Central memory CD8-positive, alpha-beta T cell (primary cell): ENCODE measurements at regions not wholly inside any gene's neighbourhood (a gene's known extent, or its start where the extent isn't known, plus 50 kb on each side); places are given as distances from the start of the nearest gene placed in this dataset.
"Not testable (repeated sequence)": the region's sequence is repeated elsewhere in the genome, so short reads cannot be mapped to it uniquely, and the experiment has no call there.

ENCODE experiments used
- ATAC-seq: fragments of 150-1000 bp; cut with Tn5 transposase; replicated peaks from 2 replicates; pipeline ENCODE4 v1.10.0; 2022; ENCODE audit warnings: mild to moderate bottlenecking, moderate FRiP score, moderate number of reproducible peaks; ENCODE audit not compliant: poor library complexity, severe bottlenecking; ENCODE audit errors: extremely low read depth
- DNase-seq, 2 donors: peaks; one replicate each; pipeline ENCODE4 v3.0.0; 2021; ENCODE audit warnings: low spot score in 2 of 2
- H3K27ac Mint-ChIP-seq: one replicate; pipeline ENCODE4 v1.8.0; 2022; ENCODE audit warnings: low read depth, mild to moderate bottlenecking, moderate library complexity, mixed read lengths
- H3K27me3 Mint-ChIP-seq: one replicate; pipeline ENCODE4 v1.8.0; 2022; ENCODE audit warnings: mixed read lengths
- H3K36me3 Mint-ChIP-seq: one replicate; pipeline ENCODE4 v1.8.0; 2022; ENCODE audit warnings: mild to moderate bottlenecking, moderate library complexity, mixed read lengths; ENCODE audit not compliant: insufficient read depth
- H3K4me1 Mint-ChIP-seq: one replicate; pipeline ENCODE4 v1.8.0; 2022; ENCODE audit warnings: mixed read lengths
- H3K4me3 Mint-ChIP-seq: one replicate; pipeline ENCODE4 v1.8.0; 2022; ENCODE audit warnings: mild to moderate bottlenecking, moderate library complexity, mixed read lengths
- H3K9me3 Mint-ChIP-seq: one replicate; pipeline ENCODE4 v1.8.0; 2022; ENCODE audit warnings: mixed read lengths

DNA sequence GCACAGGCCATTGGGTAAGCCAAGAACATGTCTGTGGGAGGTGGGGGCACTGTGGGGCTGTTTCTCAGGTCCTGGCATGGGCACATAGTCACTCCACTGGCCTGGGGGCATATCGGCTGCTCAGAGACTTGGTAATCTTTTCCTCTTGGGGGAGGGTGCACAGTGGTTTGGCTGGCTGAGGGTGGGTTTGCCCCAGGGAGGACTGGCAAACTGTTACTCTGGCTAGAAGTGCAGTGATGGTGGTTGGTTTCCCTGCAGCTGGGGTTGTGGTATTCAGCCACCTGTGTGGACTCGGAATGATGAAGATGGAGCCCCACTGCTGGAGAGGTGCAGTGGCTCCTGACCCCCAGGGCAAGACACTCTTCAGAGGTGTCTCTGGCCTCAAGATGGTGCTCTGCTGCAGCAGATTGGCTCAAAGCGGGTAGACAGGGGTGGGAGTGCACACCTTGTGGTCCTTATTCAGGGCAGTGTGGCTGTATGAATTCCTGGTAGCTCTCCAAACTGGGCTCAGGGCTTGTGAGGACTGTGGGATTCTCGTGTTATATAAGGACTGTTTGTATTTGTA, 74.1 kb upstream of the DDHD1 start:
- Mint-ChIP-seq H3K27ac (no peak overlapping the region), H3K4me3 (no peak overlapping the region), H3K9me3 (peaks cover 17% of the 10 kb centered on the region), H3K36me3 (no peaks in the 10 kb centered on the region), H3K4me1 (no peaks in the 10 kb centered on the region), H3K27me3 (no peaks in the 10 kb centered on the region)
- ATAC-seq (no peak), DNase-seq (no peak)

DNA sequence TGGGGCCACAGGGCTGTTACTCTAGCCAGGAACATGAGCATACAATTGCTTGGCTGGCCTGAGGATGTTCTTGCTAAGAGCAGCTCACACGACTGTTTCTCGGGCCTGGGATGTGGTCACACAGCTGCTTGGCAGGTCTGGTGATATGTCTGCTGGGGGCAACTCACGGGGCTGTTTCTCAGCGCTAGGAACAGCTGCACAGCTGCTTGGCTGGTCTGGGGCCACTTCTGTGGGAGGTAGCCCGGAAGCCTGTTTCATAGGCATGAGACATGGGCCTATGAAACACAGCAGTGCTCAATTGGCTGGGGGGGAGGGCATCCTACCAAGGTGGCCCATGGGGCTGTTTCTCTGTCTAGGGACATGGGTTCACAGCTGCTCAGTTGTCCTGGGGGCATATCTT, 73.4 kb upstream of the DDHD1 start:
- no peak overlapping the region for H3K4me3 Mint-ChIP-seq
- no peaks in the 10 kb centered on the region for H3K36me3 Mint-ChIP-seq
- ATAC-seq (no peak), DNase-seq (no peak)
- peaks cover 17% of the 10 kb centered on the region for H3K9me3 Mint-ChIP-seq
- H3K27ac Mint-ChIP-seq, result no peak overlapping the region
- no peaks in the 10 kb centered on the region for H3K4me1 Mint-ChIP-seq
- H3K27me3 Mint-ChIP-seq, result no peaks in the 10 kb centered on the region

DNA sequence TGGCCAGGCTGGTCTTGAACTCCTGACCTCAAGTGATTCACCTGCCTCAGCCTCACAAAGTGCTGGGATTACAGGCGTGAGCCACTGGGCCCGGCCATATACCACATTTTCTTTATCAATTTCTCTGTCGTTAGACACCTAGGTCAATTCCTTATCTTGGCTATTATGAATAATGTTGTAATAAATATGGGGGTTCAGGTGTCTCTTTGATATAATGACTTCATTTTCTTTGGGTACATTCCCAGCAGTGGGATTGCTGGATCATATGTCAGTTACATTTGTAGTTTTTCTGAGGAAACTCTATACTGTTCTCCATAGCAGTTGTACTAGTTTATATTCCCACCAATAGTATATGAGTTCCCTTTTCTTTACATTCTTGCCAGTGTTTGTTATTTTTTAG, 67.8 kb upstream of the DDHD1 start:
- H3K4me3 Mint-ChIP-seq, result no peak overlapping the region
- no peaks in the 10 kb centered on the region for H3K27me3 Mint-ChIP-seq
- no peak overlapping the region for H3K27ac Mint-ChIP-seq
- H3K4me1 Mint-ChIP-seq, result peaks cover 7% of the 10 kb centered on the region
- no peak for ATAC-seq
- H3K36me3 Mint-ChIP-seq, result no peaks in the 10 kb centered on the region
- H3K9me3 Mint-ChIP-seq, result peaks cover 12% of the 10 kb centered on the region
- no peak for DNase-seq

DNA sequence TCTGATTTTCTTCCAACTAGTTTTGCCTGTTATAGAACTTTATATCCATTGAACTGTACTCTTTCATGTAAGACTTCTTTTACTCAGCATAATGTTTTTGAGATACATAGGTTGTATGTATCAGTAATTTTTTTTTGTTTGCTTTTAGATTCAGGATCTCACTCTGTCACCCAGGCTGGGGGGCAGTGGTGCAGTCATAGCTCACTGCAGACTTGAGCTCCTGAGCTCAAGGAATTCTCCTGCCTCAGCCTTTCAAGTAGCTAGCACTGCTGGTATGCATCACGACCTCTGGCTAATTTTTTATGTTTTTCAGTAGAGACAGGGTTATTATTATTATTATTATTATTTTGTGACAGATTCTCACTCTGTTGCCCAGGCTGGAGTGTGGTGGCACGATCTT, 65.0 kb upstream of the DDHD1 start:
- H3K36me3 Mint-ChIP-seq, result no peaks in the 10 kb centered on the region
- H3K27ac Mint-ChIP-seq, result peak overlapping the region; percentile 42
- ATAC-seq (no peak), DNase-seq (no peak)
- peaks cover 7% of the 10 kb centered on the region for H3K4me1 Mint-ChIP-seq
- no peaks in the 10 kb centered on the region for H3K27me3 Mint-ChIP-seq
- peak overlapping the region; percentile 84 for H3K4me3 Mint-ChIP-seq
- H3K9me3 Mint-ChIP-seq, result no peaks in the 10 kb centered on the region

DNA sequence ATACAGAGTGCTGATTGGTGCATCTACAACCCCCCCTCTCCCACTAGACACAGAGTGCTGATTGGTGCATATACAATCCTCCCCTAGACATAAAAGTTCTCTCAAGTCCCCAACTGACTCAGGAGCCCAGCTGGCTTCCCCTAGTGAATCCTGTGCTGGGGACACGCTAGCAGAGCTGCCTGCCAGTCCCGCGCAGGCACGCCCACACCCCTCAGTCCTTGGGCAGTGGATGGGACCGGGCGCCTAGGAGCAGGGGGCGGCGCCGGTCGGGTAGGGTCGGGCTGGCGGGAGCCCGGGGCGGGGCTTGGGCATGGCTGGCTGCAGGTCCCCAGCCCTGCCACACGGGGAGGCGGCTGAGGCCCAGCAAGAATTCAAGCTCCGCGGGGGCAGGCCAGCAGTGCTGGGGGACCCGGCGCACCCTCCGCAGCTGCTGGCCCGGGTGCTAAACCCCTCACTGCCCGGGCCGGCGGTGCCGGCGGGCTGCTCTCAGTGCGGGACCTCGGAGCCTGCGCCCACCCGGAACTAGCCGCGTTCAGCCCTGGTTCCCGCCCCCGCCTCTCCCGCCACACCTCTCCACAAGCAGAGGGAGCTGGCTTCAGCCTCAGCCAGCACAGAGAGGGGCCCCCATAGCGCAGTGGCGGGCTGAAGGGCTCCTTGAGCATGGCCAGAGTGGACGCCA, 64.3 kb upstream of the DDHD1 start:
- peak overlapping the region; percentile 42 for H3K27ac Mint-ChIP-seq

DNA sequence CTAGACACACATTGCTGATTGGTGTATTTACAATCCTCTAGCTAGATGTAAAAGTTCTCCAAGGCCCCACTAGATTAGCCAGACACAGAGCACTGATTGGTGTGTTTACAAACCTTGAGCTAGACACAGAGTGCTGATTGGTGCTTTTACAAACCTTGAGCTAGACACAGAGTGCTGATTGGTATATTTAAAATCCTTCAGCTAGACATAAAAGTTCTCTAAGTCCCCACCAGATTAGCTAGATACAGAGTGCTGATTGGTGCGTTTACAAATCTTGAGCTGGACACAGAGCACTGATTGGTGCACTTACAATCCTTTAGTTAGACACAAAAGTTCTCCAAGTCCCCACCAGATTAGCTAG, 63.8 kb upstream of the DDHD1 start:
- H3K27ac Mint-ChIP-seq, H3K27me3 Mint-ChIP-seq, H3K9me3 Mint-ChIP-seq, DNase-seq, H3K4me1 Mint-ChIP-seq, ATAC-seq, H3K36me3 Mint-ChIP-seq: not testable (repeated sequence)
- H3K4me3 Mint-ChIP-seq, result peak overlapping the region; percentile 84

More for the DNA sequence above, 64.3 kb upstream of the DDHD1 start:
- H3K36me3 Mint-ChIP-seq, result no peaks in the 10 kb centered on the region
- no peaks in the 10 kb centered on the region for H3K9me3 Mint-ChIP-seq
- peak; percentile 92 for ATAC-seq
- H3K27me3 Mint-ChIP-seq, result no peaks in the 10 kb centered on the region
- peaks cover 7% of the 10 kb centered on the region for H3K4me1 Mint-ChIP-seq
- H3K4me3 Mint-ChIP-seq, result peak overlapping the region; percentile 84
- DNase-seq, result peak; percentile 44 to 50

DNA sequence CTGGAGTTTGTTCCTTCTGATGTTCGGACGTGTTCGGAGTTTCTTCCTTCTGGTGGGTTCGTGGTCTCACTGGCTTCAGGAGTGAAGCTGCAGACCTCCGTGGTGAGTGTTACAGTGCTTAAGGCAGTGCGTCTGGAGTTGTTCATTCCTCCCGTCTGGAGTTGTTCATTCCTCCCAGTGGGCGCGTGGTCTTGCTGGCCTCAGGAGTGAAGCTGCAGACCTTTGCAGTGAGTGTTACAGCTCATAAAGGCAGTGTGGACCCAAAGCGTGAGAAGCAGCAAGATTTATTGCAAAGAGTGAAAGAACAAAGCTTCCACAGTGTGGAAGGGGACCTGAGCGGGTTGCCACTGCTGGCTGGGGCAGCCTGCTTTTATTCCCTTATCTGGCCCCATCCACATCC, 63.4 kb upstream of the DDHD1 start:
- ATAC-seq, H3K9me3 Mint-ChIP-seq, H3K27me3 Mint-ChIP-seq, H3K36me3 Mint-ChIP-seq, H3K4me1 Mint-ChIP-seq, DNase-seq, H3K27ac Mint-ChIP-seq: not testable (repeated sequence)
- peak overlapping the region; percentile 84 for H3K4me3 Mint-ChIP-seq

DNA sequence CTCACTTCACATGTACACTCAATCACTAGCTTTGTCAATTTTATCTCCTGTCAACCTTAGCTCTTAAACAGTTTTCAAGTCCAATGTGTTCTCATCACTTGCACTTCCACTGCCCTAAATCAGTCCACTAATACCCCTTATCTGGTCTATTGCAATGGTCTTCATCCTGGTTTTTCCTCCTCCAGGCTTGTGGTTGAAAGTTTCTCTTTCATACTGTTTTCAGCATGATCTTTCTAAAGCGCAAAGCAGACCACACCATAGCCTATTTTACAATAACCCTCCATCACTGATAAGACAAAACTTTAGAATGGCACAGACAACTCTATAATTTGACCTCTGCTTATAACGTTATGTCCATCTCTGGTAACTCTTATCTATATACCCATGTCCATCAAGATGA, 62.0 kb upstream of the DDHD1 start:
- Mint-ChIP-seq H3K9me3 (no peaks in the 10 kb centered on the region), H3K4me3 (no peak overlapping the region), H3K27ac (no peak overlapping the region)

DNA sequence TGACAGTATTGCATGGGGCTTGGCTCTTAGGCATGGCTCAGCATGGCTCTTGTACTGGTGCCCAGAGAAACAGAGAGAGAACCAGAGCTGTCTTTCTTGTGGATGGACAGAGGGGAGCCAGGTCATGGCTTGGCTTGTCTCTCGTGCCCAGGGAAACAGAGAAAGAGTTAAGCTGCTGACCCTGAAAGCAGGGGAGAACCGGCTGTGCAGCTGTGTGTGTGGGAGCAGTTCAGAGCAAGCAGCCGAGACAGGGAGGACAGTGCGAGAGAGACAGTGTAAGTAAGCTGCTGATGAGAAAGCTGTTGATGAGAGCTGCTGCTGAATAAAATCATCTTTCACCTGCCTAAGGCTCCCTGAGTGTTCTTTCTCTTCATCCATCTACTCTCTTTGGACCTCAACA, 61.3 kb upstream of the DDHD1 start:
- no peak overlapping the region for H3K27ac Mint-ChIP-seq
- DNase-seq (no peak), ATAC-seq (no peak)
- no peak overlapping the region for H3K4me3 Mint-ChIP-seq
- peaks cover 7% of the 10 kb centered on the region for H3K4me1 Mint-ChIP-seq
- no peaks in the 10 kb centered on the region for H3K9me3 Mint-ChIP-seq
- no peaks in the 10 kb centered on the region for H3K27me3 Mint-ChIP-seq
- no peaks in the 10 kb centered on the region for H3K36me3 Mint-ChIP-seq

More for the DNA sequence above, 62.0 kb upstream of the DDHD1 start:
- DNase-seq, result no peak
- no peak for ATAC-seq
- Mint-ChIP-seq H3K36me3 (no peaks in the 10 kb centered on the region), H3K27me3 (no peaks in the 10 kb centered on the region), H3K4me1 (peaks cover 7% of the 10 kb centered on the region)

DNA sequence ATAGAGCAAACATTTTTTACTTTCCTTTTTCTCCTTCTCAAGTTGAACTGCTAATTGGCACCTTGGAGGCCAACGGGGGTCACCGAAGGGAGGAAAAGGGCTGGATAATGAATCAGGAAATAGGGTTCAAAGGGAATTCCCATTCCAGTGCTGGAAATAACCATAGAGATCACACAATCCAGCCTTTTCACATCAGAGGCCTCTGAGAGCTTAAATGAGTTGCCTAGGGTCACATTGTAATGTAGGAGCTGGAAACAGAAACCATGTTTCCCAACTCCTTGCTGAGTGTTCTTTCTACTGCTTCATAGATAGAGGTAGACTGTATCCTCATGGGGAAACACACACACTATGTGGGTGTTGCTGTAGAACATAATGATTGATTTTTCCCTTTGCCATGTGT, 60.6 kb upstream of the DDHD1 start:
- no peak overlapping the region for H3K27ac Mint-ChIP-seq
- H3K9me3 Mint-ChIP-seq, result no peaks in the 10 kb centered on the region
- no peaks in the 10 kb centered on the region for H3K36me3 Mint-ChIP-seq
- ATAC-seq (no peak), DNase-seq (no peak)
- peaks cover 7% of the 10 kb centered on the region for H3K4me1 Mint-ChIP-seq
- no peaks in the 10 kb centered on the region for H3K27me3 Mint-ChIP-seq
- H3K4me3 Mint-ChIP-seq, result no peak overlapping the region

DNA sequence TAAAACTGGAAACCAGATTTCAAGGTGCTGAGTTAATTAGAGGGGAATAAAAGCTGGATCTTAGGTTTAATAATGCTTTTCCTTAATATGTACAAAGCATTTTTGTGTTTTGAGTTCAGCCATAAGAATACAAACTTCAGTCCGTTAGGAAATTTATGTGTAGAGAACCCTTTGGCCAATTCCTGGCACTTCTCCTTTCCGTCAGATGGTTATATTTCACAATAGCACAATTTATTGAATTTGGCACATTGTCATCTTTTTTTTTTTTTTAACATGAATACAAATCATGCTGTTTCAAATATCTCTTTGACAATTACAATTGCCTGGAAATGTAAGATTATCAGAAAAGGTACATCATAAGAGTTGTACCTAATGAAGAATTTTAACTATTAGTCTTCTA, 56.2 kb upstream of the DDHD1 start:
- Mint-ChIP-seq H3K4me3 (no peak overlapping the region), H3K36me3 (no peaks in the 10 kb centered on the region), H3K27me3 (no peaks in the 10 kb centered on the region), H3K4me1 (no peaks in the 10 kb centered on the region), H3K9me3 (no peaks in the 10 kb centered on the region), H3K27ac (no peak overlapping the region)
- DNase-seq (no peak), ATAC-seq (no peak)
